ENCODE measurements at regions not wholly inside any gene's neighbourhood (a gene's known extent, or its start where the extent isn't known, plus 50 kb on each side); places are given as distances from the start of the nearest gene placed in this dataset.

DNA sequence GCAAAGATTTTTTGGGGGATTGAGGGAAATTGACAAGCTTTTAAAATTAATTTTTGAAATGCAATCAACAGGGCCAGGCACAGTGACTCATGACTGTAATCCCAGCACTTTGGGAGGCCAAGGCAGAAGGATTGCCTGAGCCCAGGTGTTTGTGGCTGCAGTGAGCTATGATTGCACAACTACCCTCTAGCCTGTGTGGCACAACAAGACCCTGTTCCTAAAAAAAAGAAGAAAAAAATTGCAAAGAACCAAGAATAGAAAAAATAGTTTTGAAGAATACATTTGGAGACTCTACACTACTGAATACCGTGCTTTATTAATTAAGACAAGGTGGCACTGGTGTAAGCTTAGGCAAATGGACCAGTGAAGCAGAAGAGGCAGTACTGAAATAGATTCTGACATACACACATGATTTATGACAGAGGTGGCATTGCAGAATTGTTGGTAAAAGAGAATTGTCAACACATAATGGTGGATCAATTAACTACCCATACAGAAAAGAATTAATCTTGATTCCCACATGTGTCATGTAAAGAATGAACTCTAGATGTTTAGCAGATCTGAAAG, 443.3 kb upstream of the ATP11B start:
- TF ChIP-seq, protein P1, sequence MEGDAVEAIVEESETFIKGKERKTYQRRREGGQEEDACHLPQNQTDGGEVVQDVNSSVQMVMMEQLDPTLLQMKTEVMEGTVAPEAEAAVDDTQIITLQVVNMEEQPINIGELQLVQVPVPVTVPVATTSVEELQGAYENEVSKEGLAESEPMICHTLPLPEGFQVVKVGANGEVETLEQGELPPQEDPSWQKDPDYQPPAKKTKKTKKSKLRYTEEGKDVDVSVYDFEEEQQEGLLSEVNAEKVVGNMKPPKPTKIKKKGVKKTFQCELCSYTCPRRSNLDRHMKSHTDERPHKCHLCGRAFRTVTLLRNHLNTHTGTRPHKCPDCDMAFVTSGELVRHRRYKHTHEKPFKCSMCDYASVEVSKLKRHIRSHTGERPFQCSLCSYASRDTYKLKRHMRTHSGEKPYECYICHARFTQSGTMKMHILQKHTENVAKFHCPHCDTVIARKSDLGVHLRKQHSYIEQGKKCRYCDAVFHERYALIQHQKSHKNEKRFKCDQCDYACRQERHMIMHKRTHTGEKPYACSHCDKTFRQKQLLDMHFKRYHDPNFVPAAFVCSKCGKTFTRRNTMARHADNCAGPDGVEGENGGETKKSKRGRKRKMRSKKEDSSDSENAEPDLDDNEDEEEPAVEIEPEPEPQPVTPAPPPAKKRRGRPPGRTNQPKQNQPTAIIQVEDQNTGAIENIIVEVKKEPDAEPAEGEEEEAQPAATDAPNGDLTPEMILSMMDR (conservative IDR thresholded peaks at IDR 0.05): no peak
- TF ChIP-seq EZH2 (IDR thresholded peaks at IDR 0.05; ENCODE audit: low read depth): no peak

Data from PC-9 (cell line).